Activated CD4-positive, CD25-positive, alpha-beta regulatory T cell treated with anti-CD3 and anti-CD28 coated beads, Interleukin-2, amount 50 U/mL, for 24 hours (primary cell): ENCODE measurements at regions not wholly inside any gene's neighbourhood (a gene's known extent, or its start where the extent isn't known, plus 50 kb on each side); places are given as distances from the start of the nearest gene placed in this dataset.
"Not testable (repeated sequence)": the region's sequence is repeated elsewhere in the genome, so short reads cannot be mapped to it uniquely, and the experiment has no call there.

ENCODE experiments used
- ATAC-seq, 2 donors: fragments of 150-1000 bp; cut with Tn5 transposase; one replicate each; pipeline ENCODE4 v1.10.0; 2021; ENCODE audit warnings: mild to moderate bottlenecking in 1 of 2, moderate library complexity in 1 of 2

GRCh38 chr12:28994179-28994715 lies 154.8 kb upstream of the FAR2 start:
- ATAC-seq = no peak

DNA sequence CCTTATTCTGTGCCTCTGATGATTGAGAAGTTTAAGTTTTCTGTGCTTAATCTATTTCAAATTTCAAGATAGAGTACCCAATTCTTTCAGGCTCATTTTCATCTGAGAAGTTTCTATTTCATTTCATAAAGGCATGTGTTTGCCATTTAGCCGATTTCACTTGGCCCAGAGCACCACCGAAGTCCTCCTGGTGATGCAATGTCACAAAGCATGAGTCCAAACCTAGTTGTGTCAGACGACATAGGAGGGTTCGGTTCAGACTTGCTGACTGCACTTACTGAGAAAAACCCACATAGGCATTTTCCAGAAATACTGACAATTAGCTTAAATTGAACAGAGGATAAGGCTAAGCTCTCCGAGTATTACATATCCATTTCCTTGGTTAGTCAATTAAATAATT lies 152.4 kb upstream of the FAR2 start:
- ATAC-seq = no peak

- ATAC-seq = no peak
Observed at GRCh38 chr12:28998662-28999120, 150.4 kb upstream of the FAR2 start.

DNA sequence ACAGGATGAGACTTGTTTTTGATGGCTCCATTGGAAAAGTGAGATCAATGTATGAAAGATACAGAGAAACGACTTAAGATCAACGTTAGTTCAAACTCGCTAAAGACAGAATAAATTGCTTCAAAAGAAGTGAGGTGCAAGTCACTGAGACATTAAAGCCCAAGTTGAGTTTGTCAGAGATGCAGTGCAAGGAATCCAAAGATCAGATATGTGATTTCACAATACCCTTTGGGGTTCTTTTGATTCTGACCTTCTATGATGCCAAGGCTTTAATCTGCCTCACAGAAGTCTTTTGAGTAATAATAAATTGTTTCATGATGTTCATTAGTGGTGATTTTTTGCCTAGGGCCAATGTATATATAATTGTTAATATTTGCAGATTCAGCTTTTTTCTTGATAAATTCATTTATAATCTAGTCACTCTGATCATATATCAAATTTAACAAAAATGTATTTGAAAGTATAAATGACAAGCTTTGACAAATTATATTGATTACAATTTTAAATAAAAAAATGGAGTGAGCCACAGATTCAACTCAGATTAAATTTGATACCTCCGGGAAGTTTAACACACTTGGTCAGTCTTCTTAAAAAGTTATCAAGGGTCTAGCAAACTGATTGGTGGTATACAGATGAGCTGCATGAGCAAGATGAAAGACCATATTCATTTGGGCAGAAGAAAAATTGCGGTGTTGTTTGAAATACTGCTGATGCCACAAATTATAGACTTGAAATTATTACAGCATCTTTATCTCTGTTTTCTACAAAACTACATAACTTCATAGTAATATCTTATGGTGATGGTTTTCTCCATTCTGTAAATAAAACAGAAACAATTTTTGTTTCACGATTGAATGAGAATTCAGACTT lies 144.8 kb upstream of the FAR2 start:
- ATAC-seq = no peak

GRCh38 chr12:29004936-29005304 lies 144.2 kb upstream of the FAR2 start:
- no peak for ATAC-seq

DNA sequence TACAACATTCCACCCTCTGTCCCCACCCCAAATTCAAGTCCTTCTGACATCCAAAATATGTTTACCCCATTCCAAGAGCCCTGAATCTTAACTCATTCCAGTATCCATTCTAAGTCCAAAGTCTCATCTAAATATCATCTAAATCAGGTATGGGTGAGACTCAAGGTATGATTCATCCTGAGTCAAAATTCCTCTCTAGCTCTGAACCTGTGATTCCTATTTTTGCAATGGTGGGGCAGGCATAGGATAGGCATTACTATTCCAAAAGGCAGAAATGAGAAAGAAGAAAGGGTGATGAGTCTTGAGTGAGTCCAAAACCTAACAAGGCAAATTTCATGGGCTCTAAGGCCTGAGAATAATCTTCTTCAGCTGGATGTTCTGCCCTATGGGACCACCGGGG lies 140.3 kb upstream of the FAR2 start:
- no peak for ATAC-seq

- no peak for ATAC-seq
Observed at GRCh38 chr12:29012673-29013072, 136.4 kb upstream of the FAR2 start.

DNA sequence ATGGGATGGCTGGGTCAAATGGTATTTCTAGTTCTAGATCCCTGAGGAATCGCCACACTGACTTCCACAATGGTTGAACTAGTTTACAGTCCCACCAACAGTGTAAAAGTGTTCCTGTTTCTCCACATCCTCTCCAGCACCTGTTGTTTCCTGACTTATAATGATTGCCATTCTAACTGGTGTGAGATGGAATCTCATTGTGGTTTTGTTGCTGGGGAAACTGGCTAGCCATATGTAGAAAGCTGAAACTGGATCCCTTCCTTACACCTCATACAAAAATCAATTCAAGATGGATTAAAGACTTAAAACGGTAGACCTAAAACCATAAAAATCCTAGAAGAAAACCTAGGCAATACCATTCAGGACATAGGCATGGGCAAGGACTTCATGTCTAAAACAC lies 131.5 kb upstream of the FAR2 start:
- ATAC-seq = not testable (repeated sequence)

GRCh38 chr12:29023436-29024076 lies 125.5 kb upstream of the FAR2 start:
- no peak for ATAC-seq

GRCh38 chr12:29024117-29024516 lies 125.0 kb upstream of the FAR2 start:
- no peak for ATAC-seq

- ATAC-seq = no peak
Observed at GRCh38 chr12:29025937-29026336, 123.1 kb upstream of the FAR2 start.

DNA sequence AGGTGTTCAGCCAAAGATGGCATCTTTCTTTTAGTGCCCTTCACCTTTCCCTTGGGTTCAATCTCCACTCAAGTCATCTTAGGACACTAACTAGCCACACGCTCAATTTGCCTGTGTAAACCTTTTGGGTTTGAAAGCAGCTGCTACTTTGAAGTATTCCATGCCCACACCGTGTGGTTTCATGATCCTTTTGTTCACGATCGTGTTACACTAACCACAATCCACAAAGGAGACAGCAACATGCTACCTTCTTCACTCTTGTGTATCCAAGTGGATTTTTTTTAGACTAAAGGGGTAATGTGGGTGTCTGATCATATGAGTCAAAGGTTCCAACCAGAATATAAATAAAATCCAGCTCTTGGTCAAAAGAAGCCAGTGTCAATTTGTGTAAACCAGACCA lies 122.7 kb upstream of the FAR2 start:
- no peak for ATAC-seq

GRCh38 chr12:29029484-29029883 lies 119.6 kb upstream of the FAR2 start:
- ATAC-seq = not testable (repeated sequence)

GRCh38 chr12:29030006-29030405 lies 119.1 kb upstream of the FAR2 start:
- no peak for ATAC-seq

DNA sequence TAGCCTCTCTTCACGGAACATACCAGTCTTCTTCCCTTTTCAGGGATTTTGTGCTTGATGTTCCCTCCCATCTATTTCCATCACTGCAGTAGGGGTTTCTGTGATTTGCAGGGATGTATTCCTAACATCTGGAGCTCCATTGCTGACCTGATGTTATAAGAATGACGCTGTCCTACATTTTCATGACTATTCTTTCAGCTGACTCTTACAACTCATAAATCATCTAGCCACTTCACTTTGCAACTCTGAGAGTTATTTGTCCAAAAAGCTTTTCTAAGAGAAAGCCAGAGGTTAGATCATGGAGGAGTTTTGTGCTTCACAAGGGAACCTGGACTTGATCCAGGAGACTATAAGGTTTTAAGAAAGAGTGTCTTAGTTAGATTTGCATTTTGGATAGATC lies 116.6 kb upstream of the FAR2 start:
- no peak for ATAC-seq

- no peak for ATAC-seq
Observed at GRCh38 chr12:29033519-29033918, 115.6 kb upstream of the FAR2 start.

DNA sequence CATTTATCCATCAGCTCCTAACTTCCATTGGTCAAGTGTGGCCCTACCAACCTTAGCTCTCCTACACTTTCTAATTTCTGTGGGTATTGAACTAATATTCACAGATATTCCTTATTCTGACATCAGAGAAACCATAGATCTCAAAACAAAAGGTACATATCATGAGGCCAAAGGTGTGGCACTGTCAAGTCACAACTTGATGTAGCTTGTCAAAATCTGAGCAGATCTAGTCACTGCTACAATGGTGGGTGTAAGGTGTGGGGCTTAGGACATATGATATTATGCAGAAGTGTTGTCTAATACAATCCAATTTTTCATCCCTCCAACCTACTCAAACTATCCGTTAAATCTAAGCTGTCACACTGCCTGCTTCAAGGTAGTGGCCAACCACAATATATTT lies 114.0 kb upstream of the FAR2 start:
- ATAC-seq = no peak

- no peak for ATAC-seq
Observed at GRCh38 chr12:29039013-29039412, 110.1 kb upstream of the FAR2 start.

- ATAC-seq = no peak
Observed at GRCh38 chr12:29041621-29042020, 107.5 kb upstream of the FAR2 start.

DNA sequence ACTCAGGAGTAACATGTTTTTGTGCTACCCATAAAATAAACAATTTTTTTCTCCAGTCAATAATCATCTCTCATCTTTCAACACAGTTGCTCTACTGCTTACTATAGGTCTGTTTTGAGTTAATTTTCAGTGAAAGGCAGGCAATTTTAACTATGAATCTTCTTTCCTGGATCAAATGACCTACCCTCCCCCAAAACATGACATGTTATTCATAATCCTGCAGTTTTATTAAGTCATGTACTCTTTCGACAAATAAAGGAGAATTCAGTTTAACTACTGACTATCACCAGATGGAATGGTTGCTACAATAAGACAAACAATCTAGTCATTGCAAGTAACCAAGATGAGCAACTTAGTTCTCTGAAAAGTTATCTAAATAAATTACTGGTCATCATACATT lies 106.0 kb upstream of the FAR2 start:
- no peak for ATAC-seq

- ATAC-seq = no peak
Observed at GRCh38 chr12:29044799-29045198, 104.3 kb upstream of the FAR2 start.

GRCh38 chr12:29048787-29049186 lies 100.3 kb upstream of the FAR2 start:
- ATAC-seq = no peak

GRCh38 chr12:29050503-29050902 lies 98.6 kb upstream of the FAR2 start:
- no peak for ATAC-seq

GRCh38 chr12:29051221-29051620 lies 97.9 kb upstream of the FAR2 start:
- ATAC-seq = no peak
